Sigmoid colon (tissue), 4 donors: ENCODE measurements at regions not wholly inside any gene's neighbourhood (a gene's known extent, or its start where the extent isn't known, plus 50 kb on each side); places are given as distances from the start of the nearest gene placed in this dataset.

Experiments used
- CTCF ChIP-seq, 4 experiments: fragments of 450-650 bp in 3 of 4; fragments of 200-600 bp in 1 of 4; IDR thresholded peaks; one replicate each; pipeline ENCODE4 v1.5.1; 2016 to 2019; ENCODE audit warnings: antibody characterized with exemption in 4 of 4, mild to moderate bottlenecking in 3 of 4, moderate library complexity in 2 of 4
- POLR2A ChIP-seq, 2 donors: fragments of 450-650 bp; IDR thresholded peaks; one replicate each; pipeline ENCODE4 v1.6.1; 2016; ENCODE audit warnings: antibody characterized with exemption in 2 of 2, mild to moderate bottlenecking in 2 of 2, moderate library complexity in 2 of 2
- POLR2AphosphoS5 ChIP-seq, 4 donors: sonication (generic); formaldehyde crosslinking; IDR thresholded peaks; one replicate each; pipeline ENCODE4 v1.6.1; 2017; ENCODE audit warnings: antibody characterized with exemption in 4 of 4

- TF ChIP-seq CTCF (IDR thresholded peaks at IDR 0.05) (no peak), POLR2AphosphoS5 (IDR thresholded peaks at IDR 0.05) (no peak), POLR2A (IDR thresholded peaks at IDR 0.05) (no peak)
Observed at GRCh38 chr1:102572637-102573036, 535.7 kb downstream of the COL11A1 start.
